HTR-8/SVneo (cell line): ENCODE measurements at regions not wholly inside any gene's neighbourhood (a gene's known extent, or its start where the extent isn't known, plus 50 kb on each side); places are given as distances from the start of the nearest gene placed in this dataset.

Source experiments
- DNase-seq: peaks from one replicate; pipeline ENCODE4 v3.0.0; 2011; ENCODE audit warnings: low spot score, mixed read lengths; ENCODE audit not compliant: insufficient read length
- FAIRE-seq: peaks from 2 replicates; lab custom pipeline; 2011; peaks lifted over from hg19 to GRCh38; lab: Jason Lieb, UNC

- no peak for DNase-seq
- no peak for FAIRE-seq
Observed at GRCh38 chr3:146313746-146314111, 62.8 kb upstream of the PLSCR4 start.

- no peak for FAIRE-seq
- DNase-seq: no peak
Observed at GRCh38 chr3:146313031-146313745, 62.3 kb upstream of the PLSCR4 start.

GRCh38 chr3:146308682-146309081 lies 57.8 kb upstream of the PLSCR4 start:
- no peak for DNase-seq
- FAIRE-seq: no peak

- no peak for FAIRE-seq
- no peak for DNase-seq
Observed at GRCh38 chr3:146308222-146308621, 57.3 kb upstream of the PLSCR4 start.

GRCh38 chr3:146307456-146307725 lies 56.5 kb upstream of the PLSCR4 start:
- no peak for DNase-seq
- no peak for FAIRE-seq

GRCh38 chr3:146306656-146307455 lies 56.0 kb upstream of the PLSCR4 start:
- DNase-seq (no peak), FAIRE-seq (no peak)

GRCh38 chr3:146305808-146306423 lies 55.0 kb upstream of the PLSCR4 start:
- FAIRE-seq: no peak
- DNase-seq: no peak

- FAIRE-seq: no peak
- DNase-seq: no peak
Observed at GRCh38 chr3:146300768-146301167, 49.9 kb upstream of the PLSCR4 start.
